ENCODE measurements at regions not wholly inside any gene's neighbourhood (a gene's known extent, or its start where the extent isn't known, plus 50 kb on each side); places are given as distances from the start of the nearest gene placed in this dataset.
A peak's percentile ranks its signal among the peaks of the same experiment; 100 is the strongest.

DNA sequence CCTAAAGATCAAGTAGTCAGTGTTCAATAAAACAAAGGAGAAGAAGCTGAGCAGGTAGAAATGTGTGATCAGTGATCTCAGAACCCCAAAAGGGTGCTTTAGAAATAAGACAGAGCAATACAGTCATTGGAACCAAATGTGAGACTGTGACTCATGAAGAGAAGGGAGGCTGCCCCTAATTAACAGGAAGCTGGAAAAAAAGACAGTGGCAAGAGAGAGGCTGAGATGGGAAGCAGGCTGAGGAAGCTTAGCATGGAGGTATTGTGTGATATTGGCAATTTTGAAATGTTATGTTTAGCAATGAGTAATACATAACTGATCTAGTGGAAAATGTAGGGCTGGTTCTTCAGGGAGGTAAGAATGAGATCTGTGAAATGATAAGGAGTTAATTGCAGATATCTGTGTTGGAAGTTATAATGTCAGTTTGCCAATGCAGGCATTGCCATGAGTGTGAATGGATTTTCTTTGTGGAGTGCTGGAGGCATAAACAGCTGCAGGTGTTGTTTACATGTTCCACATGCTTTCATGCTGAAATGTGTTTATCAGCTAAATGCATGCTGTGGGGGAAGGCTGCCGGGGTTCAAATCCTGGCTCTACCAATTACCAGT, 90.6 kb upstream of the CACNA1E start:
- POLR2A ChIA-PET = interaction anchor here (1.5 kb wide), 1 partner anchor 9 kb away, joined by 4 read pairs; no protein-coding TSS in a partner anchor
- TF ChIP-seq, protein P1, sequence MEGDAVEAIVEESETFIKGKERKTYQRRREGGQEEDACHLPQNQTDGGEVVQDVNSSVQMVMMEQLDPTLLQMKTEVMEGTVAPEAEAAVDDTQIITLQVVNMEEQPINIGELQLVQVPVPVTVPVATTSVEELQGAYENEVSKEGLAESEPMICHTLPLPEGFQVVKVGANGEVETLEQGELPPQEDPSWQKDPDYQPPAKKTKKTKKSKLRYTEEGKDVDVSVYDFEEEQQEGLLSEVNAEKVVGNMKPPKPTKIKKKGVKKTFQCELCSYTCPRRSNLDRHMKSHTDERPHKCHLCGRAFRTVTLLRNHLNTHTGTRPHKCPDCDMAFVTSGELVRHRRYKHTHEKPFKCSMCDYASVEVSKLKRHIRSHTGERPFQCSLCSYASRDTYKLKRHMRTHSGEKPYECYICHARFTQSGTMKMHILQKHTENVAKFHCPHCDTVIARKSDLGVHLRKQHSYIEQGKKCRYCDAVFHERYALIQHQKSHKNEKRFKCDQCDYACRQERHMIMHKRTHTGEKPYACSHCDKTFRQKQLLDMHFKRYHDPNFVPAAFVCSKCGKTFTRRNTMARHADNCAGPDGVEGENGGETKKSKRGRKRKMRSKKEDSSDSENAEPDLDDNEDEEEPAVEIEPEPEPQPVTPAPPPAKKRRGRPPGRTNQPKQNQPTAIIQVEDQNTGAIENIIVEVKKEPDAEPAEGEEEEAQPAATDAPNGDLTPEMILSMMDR (IDR thresholded peaks at IDR 0.05) = no peak
- peaks cover 21% of the 10 kb centered on the region for H3K4me1 Mint-ChIP-seq (ENCODE audit: low read depth)
- H3K4me3 Mint-ChIP-seq = no peak overlapping the region
- H3K27me3 Mint-ChIP-seq = no peaks in the 10 kb centered on the region
- H3K9me3 Mint-ChIP-seq = no peaks in the 10 kb centered on the region
- peak overlapping the region; percentile 13 for H3K27ac Mint-ChIP-seq
- CTCF ChIA-PET = interaction anchor here (1.9 kb wide), 1 partner anchor 32 kb away, joined by 7 read pairs; no protein-coding TSS in a partner anchor
- no peak for DNase-seq
- no peaks in the 10 kb centered on the region for H3K36me3 Mint-ChIP-seq (ENCODE audit: low read depth)
- intact Hi-C loops (cut with micrococcal nuclease) = no loop called here
- ATAC-seq = peak; percentile 25

- TF ChIP-seq, protein P1 (IDR thresholded peaks at IDR 0.05) = no peak
- Mint-ChIP-seq H3K27ac (no peak overlapping the region), H3K4me3 (no peak overlapping the region), H3K4me1 (ENCODE audit: low read depth) (peaks cover 40% of the 10 kb centered on the region), H3K9me3 (no peaks in the 10 kb centered on the region), H3K27me3 (no peaks in the 10 kb centered on the region), H3K36me3 (ENCODE audit: low read depth) (no peaks in the 10 kb centered on the region)
- CTCF ChIA-PET = interaction anchor here (1.3 kb wide), 1 partner anchor 9 kb away, joined by 4 read pairs; no protein-coding TSS in a partner anchor
- no peak for ATAC-seq
- intact Hi-C loops (cut with micrococcal nuclease) = no loop called here
- DNase-seq = no peak
- POLR2A ChIA-PET = interaction anchor here (1.0 kb wide), 1 partner anchor 14 kb away, joined by 3 read pairs; no protein-coding TSS in a partner anchor
Measured at GRCh38 chr1:181394766-181395165, 88.6 kb upstream of the CACNA1E start.

DNA sequence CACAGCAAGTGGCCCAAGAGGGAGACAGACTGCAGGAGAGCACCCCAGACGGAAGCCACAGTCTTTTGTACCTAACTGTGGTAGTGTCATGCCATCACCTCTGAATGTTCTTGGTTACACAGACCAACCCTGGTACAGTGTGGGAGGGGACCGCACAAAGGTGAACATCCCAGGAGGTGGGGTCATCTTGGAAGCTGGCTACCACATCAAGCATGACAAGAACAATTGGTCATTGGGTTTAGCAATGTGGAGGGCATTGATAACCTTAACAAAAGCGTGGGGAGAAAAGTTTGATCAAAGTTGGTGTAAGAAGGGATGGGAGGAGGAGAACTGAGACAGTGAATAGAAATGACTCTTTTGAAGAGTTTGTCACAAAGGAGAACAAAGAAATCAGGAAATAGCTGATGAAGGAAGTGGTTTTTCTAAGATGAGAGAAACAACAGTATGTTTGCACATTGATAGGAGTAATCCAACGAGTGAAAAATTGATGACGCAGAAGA, 87.1 kb upstream of the CACNA1E start:
- TF ChIP-seq, protein P1 (IDR thresholded peaks at IDR 0.05) = no peak
- Mint-ChIP-seq H3K27me3 (no peaks in the 10 kb centered on the region), H3K9me3 (no peaks in the 10 kb centered on the region), H3K4me3 (no peak overlapping the region), H3K4me1 (ENCODE audit: low read depth) (peaks cover 47% of the 10 kb centered on the region), H3K36me3 (ENCODE audit: low read depth) (no peaks in the 10 kb centered on the region), H3K27ac (no peak overlapping the region)
- ChIA-PET POLR2A (interaction anchor here (1.2 kb wide), 1 partner anchor 307 kb away, joined by 3 read pairs; no protein-coding TSS in a partner anchor), CTCF (interaction anchor here (1.1 to 2.3 kb wide), 4 partner anchors 10 to 209 kb away, joined by 3 to 10 read pairs (median 6); no protein-coding TSS in a partner anchor)
- intact Hi-C loops (cut with micrococcal nuclease) = no loop called here
- peak; percentile 83 for ATAC-seq
- DNase-seq = peak; percentile 79

DNA sequence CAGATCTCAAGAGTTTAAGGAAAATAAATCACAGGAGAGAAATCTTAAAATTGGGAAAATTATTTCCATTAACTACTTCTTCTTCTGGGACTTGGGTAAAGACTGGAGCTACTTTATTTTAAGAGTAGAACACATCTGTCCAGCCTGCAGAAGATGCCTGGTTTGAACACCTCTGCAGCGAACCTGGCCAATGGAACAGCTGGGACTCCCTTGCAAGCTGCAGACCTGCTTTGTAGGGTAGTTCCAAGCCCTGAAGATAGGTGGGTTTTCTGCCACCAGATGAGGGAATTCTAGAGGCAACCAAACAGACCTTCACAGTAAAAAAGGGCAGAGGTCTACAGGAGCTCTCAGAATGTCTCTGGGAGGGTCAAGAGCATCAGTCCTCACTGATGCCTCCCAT, 86.5 kb upstream of the CACNA1E start:
- TF ChIP-seq, protein P1 (IDR thresholded peaks at IDR 0.05) = no peak
- Mint-ChIP-seq H3K27ac (no peak overlapping the region), H3K27me3 (no peaks in the 10 kb centered on the region), H3K9me3 (no peaks in the 10 kb centered on the region), H3K4me3 (no peak overlapping the region), H3K4me1 (ENCODE audit: low read depth) (peaks cover 49% of the 10 kb centered on the region), H3K36me3 (ENCODE audit: low read depth) (no peaks in the 10 kb centered on the region)
- DNase-seq (no peak), ATAC-seq (no peak)
- ChIA-PET POLR2A (interaction anchor here (1.2 kb wide), 1 partner anchor 307 kb away, joined by 3 read pairs; no protein-coding TSS in a partner anchor), CTCF (interaction anchor here (1.1 to 2.3 kb wide), 4 partner anchors 21 to 209 kb away, joined by 3 to 10 read pairs (median 6); no protein-coding TSS in a partner anchor)
- intact Hi-C loops (cut with micrococcal nuclease) = no loop called here

DNA sequence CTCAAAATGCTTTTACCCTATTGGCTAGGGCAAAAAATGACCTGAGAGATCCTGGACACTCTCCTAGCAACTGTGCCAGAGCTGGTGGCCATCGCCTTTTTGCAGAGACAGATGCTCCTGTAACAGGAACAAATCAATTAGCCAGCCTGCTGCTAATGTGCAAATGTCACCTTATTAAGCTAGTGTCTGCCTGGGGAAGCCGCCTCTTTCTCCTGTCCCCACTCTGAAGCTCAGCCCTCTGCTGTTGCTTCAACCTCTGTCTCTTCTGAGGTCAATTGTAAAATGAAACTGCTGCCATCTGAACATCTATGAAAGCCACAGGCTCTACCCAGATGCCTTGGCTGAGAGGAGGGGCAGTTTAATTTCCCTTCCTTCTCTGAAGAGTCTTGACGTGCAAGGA, 85.5 kb upstream of the CACNA1E start:
- ATAC-seq (peak; percentile 46), DNase-seq (peak; percentile 51)
- Mint-ChIP-seq H3K4me1 (ENCODE audit: low read depth) (peaks cover 39% of the 10 kb centered on the region), H3K4me3 (peak overlapping the region; percentile 1), H3K36me3 (ENCODE audit: low read depth) (no peaks in the 10 kb centered on the region), H3K27ac (peak overlapping the region; percentile 79), H3K9me3 (no peaks in the 10 kb centered on the region), H3K27me3 (no peaks in the 10 kb centered on the region)
- TF ChIP-seq, protein P1 (IDR thresholded peaks at IDR 0.05) = no peak
- POLR2A ChIA-PET = interaction anchor here (1.2 to 1.6 kb wide), 2 partner anchors 10 to 25 kb away, joined by 3 to 4 read pairs; no protein-coding TSS in a partner anchor
- intact Hi-C loops (cut with micrococcal nuclease) = no loop called here
- CTCF ChIA-PET = interaction anchor here (0.9 to 2.3 kb wide), 6 partner anchors 12 to 248 kb away, joined by 3 to 8 read pairs (median 4); no protein-coding TSS in a partner anchor

All from activated CD8-positive, alpha-beta T cell treated with anti-CD3 and anti-CD28 coated beads for 36 hours (primary cell).